LNCAP (cell line): ENCODE measurements at regions not wholly inside any gene's neighbourhood (a gene's known extent, or its start where the extent isn't known, plus 50 kb on each side); places are given as distances from the start of the nearest gene placed in this dataset.

Source experiments
- CTCF ChIP-seq: fragments of 450-650 bp; IDR thresholded peaks from 2 replicates; pipeline ENCODE4 v1.5.1; 2017; ENCODE audit warnings: mild to moderate bottlenecking

GRCh38 chr2:59926731-59927130 lies 626.7 kb downstream of the BCL11A start:
- no peak for TF ChIP-seq CTCF

GRCh38 chr2:59925321-59925720 lies 628.1 kb downstream of the BCL11A start:
- TF ChIP-seq CTCF: no peak

- TF ChIP-seq CTCF: no peak
These were observed 629.1 kb downstream of the BCL11A start for GRCh38 chr2:59924346-59924745.

GRCh38 chr2:59922450-59922849 lies 631.0 kb downstream of the BCL11A start:
- no peak for TF ChIP-seq CTCF

GRCh38 chr2:59921743-59922142 lies 631.7 kb downstream of the BCL11A start:
- no peak for TF ChIP-seq CTCF

- TF ChIP-seq CTCF: no peak
These were observed 632.5 kb downstream of the BCL11A start for GRCh38 chr2:59920961-59921360.

- TF ChIP-seq CTCF: no peak
These were observed 633.1 kb downstream of the BCL11A start for GRCh38 chr2:59920307-59920706.

- TF ChIP-seq CTCF: no peak
These were observed 633.9 kb downstream of the BCL11A start for GRCh38 chr2:59919579-59919978.
